NCI-H187 (cell line): ENCODE measurements at regions not wholly inside any gene's neighbourhood (a gene's known extent, or its start where the extent isn't known, plus 50 kb on each side); places are given as distances from the start of the nearest gene placed in this dataset.

Source experiments
- DNase-seq, 2 experiments: peaks; one replicate each; lab custom pipeline; 2025; lab: John Stamatoyannopoulos, UW

DNA sequence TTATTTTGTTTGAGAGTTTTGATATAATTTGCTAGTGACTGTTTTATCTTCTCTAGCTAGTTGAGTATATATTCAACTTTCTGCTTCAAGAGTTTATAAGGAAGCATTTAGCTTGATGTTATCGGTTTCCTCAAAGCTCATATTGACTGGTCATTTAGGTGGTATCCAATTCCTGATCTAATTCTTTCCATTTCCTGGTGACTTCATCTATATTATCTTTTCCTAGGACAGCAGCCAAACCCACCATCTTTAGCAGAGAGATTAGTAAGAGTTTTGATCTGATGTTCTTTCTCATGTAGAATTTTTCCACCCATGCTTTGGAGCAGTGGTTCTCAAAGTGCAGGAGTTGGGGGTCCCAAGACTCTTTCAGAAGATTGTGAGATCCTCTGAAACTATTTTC lies 148.6 kb upstream of the STT3B start:
- DNase-seq: no peak

DNA sequence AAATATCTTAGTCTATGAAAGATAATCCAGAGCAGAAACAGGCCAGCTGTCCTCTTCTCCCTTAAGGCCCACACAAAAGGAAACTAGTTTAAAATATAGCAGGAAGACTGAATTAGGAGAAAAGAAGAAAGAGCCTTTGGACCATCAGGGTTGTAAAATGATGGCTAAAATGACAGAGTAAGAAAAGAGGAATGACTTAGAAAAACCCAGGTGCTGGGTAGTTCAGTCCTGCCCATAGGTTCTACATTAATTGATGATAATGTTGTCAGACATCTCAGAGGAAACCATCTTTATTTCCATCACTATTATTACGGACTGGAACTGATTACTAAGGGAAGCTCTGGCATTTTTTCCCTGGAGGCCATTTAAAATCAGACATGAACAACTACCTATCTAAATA lies 142.8 kb upstream of the STT3B start:
- DNase-seq: no peak

DNA sequence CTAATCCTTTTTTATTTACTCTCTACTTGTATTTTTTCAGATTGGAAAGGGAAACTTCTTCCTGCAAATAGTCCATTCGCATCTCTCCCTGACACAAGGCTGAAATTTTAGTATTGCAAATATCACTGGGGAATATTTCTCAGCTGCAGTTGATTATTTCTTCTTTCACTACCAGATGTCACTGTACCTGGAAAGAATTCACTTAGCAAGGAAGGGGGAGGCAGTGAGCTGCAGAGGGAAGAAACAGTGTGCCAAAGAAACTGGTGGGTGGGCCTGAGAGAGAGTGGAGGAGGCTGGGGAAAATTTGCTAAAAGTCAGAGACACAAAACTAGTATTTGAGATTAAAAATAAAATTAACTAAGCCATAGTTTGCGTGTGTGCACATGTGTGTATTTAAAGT lies 142.3 kb upstream of the STT3B start:
- DNase-seq: no peak

DNA sequence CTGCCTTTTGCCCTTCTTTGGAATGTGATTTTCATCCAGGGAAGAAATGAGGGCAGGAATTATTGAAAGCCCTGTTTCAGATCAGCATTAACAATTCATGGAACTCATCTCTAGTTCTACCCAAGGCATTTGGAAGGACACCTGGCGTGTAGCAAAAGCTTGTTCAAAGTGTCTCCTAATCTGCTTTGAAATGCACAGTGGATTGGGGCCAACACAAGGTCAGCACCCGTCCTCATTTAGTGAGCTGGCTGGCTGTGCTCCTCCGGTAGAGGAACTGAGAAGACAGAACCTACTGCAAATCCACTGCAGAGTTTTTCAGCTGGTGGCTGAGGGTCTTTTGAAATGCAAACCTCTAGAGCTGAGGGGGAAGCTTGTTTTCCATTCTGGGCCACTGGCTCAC lies 141.6 kb upstream of the STT3B start:
- DNase-seq: no peak

DNA sequence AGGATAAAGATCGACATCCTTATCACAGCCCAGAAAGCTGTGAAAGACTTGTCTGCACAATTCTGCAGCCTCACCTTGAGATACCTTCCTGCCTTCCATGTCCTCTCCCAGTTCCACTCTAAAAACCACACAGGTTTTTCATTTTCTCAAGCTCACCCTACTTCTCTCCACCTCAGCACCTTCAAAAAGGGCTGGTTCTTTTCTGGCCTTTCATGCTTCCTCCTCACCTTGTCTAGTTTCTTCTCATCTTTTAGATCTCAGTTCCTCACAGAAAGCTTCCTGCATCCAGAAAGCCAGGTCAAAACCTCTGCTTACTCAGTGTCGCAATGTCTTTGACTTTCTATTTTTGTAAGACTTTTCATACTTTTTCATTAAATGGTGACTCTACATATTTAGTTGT lies 140.2 kb upstream of the STT3B start:
- DNase-seq: no peak

DNA sequence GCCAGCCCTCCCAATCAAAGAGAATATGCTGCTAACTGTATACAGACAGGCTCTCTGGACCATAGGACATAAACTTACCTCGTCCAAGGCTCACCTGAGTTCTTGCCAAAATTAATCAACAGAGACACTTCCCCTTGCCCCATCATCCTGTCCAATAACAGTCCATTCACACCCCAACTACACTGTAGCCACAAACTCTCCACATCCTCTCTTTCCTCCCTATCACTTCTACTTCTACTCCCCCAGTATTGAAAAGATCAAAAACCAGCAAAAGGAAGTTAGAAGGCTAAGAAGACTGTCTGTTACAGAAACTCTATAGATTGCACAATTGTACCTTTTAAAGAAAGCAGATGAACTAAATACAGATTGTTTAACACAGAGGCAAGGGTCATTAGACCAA lies 133.5 kb upstream of the STT3B start:
- no peak for DNase-seq

DNA sequence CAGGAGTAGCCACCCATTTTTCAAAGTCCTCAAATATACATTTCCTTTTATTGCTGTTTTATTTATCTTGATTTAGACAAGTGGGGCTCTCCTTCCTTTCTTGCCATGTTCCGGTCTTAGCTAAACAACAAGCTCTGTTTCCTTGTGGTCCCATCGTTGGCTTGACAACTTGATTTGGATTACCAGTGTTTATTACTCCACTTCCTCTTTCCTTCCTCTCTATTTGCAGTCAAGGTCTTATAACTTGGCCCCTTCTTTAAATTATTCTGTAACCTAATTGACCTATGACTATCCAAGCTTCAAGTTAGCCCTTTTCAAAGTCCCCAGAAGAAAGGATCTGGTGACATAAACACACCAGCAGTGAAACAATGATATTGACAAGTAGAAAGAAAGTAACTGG lies 130.6 kb upstream of the STT3B start:
- DNase-seq: no peak

DNA sequence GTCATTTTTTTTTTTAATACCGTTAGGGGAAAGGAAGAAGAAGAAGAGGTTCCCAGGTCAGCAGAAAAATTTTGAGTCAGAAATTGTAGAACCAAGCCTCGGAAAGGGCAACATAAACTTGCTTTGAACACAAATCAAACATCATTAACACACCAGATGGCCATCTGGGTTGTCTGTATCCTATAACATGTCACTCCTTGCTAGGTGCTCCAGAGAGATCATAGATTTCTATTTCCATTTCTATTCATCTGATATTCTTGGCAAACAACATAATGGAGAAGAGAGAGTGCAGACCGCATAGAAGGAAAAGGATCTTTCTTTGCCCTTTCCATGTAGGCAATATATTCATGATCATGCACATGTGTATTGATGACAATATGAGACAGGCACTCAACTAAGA lies 129.5 kb upstream of the STT3B start:
- no peak for DNase-seq

DNA sequence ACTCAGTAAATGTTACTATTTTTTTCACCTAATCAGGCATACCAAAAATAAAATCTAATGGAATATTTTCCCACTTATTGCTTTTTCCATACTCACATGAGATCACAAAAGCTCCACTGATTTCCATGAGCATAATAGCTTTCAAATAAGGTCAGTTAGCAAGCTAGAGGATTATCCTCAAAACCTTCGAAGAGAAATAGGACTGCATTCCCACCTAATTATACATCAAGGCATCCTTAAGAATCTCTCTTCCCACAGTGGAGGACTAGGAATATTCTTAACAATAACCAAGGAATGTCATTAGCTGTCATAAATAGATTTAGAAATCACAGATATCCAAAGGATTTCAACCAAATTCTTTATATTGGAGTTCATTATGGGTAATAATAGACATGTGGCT lies 127.9 kb upstream of the STT3B start:
- DNase-seq: no peak

DNA sequence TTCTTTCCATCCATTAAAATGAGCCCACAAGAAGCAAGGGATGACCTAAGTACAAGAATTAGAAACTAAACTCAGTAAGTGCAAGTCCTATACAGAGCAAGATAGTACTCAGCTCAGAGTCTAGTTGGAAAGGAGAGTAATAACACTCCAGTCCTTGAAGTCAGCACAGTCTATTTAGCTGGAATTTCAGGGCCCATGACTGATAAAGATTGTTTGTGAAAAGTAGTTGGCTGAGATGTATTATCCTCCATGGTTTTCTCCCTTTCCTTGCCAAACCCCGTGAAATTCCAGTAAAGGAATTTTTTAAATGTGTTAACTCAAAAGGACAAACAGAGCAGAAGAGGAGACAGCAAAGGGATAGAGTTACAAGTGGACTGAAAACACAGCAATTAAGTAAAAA lies 127.2 kb upstream of the STT3B start:
- DNase-seq: no peak

DNA sequence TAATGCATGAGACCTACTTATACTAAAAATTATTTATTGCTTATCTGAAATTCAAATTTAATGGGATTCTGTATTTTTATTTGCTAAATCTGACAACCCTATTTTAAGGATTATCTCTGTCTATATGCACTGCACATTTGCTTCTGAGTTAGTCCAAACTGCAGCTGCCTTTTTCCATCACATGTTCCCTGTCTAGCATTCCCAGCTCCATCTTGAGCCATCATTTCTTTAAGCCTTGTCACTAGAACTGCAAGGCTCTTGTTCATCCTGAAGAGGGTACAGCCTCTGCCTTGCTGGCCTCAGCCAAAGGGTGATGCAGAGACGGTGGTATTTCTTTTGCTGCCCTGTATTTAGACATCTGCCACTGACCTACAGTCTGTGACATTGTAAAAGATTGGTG lies 125.8 kb upstream of the STT3B start:
- DNase-seq: no peak

DNA sequence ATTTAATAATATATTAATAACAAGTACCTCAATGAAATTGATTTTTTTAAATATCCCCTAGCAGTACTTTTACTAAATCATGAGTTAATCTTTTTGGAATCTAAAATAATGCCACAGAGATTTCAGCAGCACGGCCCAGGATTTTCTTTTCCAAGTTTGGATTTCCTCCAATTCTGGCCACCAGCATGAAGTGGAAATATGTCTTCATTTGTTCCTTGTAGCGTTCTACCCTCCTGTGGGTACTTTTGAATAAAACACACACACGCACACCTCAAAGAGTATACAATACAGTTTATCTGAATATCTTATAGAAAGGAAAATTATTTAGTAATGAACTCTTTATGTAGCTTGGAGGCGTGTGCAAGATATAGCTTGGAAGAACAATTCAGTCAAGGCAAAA lies 125.1 kb upstream of the STT3B start:
- DNase-seq: no peak

DNA sequence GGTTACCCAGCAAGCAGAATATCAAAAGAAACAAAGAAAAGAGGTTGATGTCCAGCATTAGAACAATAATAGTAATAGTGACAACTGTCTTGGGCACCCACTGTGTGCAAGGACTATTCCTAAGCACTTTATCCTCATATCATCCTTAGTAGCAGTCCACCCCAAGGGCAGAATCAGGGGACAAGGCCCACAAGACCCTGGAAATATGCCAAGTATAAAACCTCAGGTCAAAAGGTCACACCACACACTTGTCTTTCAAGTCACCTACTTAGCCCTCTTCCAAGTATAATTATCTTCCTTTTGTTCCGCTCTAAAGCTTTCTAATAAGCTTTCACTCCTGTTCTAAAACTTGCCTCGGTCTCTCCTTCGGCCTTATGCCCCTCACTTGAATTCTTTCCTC lies 124.0 kb upstream of the STT3B start:
- DNase-seq: no peak

DNA sequence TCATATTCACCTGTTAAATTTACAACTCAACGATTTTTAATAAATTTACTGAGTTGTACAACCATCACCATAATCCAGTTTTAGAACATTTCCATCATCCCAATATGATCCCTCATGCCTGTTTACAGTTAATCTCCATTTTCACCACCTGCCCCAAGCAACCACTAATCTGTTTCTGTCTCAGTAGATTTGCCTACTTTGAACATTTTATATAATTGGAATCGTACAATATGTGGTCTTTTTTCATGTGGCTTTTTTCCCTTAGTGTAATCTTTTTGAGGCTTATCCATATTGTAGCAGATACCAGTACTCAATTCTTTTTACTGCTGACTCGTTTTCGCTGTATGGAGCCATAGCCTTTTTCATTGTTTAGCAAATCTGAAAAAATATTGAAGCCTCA lies 123.3 kb upstream of the STT3B start:
- DNase-seq: no peak

DNA sequence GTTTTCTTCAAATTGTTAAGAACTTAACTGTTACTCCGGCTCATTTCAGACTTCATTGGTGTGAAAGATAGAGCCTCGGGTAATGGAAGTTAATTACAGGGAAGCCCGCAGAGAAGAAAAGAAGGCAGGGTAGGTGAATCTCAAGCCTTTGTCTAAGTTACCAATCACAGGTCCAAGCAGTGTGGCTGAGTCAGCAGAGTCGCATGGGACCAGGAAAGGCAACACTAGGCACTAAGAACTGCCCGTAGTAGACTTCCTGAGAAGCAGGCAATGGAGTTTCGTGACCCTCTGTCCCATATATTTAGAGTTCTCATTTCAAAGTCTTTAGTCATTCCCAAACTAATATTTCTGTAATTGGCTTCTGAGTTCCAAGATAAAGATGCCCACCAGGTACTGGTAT lies 122.9 kb upstream of the STT3B start:
- DNase-seq: no peak

DNA sequence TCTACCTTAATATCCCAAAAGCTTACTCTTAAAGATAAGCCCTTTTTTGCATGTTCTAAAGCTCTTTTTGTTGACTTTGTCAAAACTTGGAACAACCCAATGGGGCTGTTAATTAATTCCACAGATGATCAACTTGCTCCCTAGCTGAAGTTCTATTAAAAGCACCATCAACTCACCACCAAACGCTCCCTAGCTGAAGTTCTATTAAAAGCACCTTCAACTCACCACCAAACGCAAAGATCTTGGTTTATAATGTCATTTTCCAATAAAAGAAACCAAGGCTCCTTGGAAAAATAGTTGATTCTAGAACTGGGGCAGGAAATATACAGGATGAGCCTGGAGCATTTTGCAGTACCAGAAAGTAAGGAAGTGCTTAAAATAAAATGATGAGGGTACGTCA lies 122.3 kb upstream of the STT3B start:
- no peak for DNase-seq

DNA sequence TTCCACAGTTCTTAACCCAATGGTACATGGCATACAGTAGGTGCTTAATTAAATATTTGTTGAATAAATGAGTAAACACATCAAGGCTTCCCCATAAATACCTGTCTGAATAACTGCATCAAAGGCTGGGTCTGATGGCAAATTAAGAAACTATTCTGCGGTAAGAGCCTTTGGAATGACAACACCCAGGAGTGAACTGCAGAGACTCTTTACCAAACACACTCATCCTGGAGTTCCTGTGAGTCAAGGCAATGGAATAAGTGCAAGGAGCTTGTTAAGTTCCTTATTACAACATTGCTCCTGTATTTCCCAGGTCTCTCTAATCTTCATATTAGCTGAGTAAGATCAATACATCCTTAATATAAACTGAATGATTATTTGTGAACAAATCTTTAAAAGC lies 119.9 kb upstream of the STT3B start:
- no peak for DNase-seq

DNA sequence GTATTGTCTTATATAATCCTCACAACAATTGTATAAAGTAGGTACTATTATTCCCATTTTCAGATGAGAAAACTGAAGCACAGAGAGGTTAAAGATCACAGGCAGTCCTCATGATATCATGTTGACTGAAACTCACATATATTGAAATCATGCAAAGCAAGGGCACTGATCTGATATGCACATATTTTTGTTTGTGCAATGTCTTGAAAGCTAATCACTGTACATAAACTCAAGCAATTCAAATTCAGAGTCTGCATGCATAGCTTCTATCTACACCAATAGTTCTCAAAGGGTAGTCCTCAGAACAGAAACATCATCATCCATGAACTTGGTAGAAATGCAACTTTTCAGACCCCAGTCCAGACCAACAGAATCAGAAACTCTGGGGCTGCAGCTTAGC lies 119.2 kb upstream of the STT3B start:
- no peak for DNase-seq

DNA sequence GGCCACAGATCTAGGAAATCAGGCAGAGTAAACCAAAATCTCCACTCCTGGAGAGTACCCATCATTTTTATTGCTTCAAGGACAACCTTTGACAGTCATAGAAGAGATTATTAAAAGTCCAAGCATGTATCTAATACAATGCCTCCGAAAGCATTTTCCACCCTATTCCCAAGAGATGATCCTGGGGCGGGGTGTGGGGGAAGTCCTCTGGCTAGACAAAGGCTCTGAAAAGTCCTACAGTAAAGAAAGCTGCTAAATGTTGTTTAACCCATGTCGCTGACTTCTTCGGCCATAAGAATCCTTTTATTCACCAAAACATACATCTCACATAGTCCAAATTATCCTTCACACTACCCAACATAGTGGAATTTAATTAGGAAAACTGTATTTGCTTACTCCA lies 115.7 kb upstream of the STT3B start:
- no peak for DNase-seq

DNA sequence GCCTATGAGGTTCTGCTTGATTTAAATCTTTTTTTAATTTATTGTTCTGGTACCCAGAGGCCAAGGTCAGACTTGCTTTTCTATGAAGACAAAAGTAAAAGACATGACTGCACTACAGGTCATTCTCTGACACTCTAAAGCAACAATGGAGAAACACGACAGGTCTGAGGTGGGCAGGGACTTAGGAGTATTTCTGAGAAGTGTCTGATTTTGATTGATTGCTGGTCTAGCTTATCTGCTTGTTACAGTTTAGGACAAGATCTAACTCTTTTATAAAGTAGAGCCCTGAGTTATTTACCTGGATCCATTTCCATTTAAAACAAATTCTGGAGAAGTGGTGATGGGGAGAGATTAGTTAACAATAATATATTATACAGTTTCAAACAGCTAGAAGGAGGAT lies 115.2 kb upstream of the STT3B start:
- DNase-seq: no peak

DNA sequence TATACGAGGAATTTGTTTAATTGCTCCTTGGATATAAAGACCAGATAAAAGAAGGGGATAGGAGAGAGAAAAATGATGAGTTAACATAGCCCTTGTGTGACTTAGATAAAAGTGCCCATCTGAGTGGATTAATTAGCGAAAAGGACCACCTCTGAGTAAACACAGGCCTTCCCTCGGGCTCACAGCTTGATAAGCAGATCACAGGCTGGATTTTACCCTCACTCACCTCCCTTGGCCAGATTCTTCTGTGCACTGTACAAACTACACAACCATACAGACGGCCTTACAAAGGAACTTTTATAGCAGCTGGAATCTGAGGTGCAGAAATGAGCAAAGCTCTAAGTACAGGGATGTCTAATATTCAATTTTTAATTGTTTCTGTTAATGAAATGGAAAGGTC lies 112.4 kb upstream of the STT3B start:
- DNase-seq: no peak

DNA sequence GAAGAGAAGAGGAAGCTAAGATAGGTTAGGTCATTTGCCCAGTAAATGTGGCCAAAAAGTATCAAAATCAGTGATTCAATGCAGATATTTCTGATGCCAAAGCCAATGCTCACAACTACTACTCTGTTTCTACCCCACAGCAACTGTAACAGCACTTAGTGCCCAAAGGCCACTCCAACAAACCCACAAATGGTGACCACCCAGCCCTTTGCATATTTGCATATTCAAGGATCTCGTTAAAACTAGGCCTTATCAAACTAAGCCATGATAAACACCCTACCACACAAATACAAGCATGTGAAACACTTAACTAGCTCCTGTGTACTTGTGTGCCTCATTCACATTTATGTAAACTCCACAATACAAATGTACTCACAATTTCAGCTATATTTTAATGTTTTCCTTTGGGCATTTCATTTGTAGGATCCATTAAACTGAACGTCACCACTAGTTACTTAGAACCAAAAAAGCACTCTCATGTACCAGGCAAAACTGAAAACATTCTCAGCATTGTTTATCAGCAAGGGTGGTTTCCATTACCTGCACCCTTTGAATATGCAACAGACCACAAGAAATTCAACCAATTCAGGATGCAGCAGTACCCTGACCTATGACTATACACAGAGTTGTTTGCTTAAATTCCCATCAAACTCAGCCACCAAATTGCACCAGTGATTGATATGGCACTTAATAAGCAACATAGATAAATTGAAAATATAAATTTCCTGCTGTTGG lies 111.2 kb upstream of the STT3B start:
- DNase-seq: no peak

DNA sequence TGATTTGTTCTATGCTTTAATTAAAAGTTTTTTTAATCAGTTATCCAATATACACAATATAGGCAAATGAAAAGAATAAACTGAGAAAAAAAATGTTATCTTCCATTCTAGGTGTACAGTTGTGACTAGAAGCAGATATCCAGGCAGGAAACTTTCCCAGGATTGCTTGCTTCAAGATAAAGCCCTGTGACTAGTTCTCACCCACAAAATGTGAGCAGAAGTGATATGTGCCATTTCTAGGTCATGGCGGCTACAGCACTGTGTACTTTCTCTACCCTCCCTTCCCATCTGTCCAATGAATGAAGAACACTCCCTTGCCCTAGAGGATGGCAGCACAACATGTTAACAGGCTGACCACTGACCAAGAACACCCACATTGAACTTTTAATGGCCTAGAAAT lies 110.5 kb upstream of the STT3B start:
- DNase-seq: no peak

DNA sequence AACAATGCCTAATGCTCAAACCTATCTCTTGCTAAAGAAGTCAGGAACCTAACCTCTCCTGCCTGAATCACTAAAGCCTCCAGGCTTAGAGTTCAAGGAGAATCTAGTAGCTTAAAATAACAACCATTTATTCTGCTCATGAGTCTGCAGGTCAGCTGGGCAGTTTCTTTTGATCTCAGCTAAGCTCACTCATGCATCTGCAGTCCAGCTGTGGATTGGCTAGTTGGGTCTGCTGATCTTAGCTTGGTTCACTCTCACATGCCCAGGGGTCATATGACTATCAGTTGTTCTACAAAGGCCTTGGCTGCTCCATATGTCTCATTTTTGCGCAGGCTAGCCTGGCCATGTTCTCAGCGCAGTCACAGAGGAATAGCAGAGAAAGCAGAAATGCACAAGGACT lies 109.2 kb upstream of the STT3B start:
- DNase-seq: no peak

DNA sequence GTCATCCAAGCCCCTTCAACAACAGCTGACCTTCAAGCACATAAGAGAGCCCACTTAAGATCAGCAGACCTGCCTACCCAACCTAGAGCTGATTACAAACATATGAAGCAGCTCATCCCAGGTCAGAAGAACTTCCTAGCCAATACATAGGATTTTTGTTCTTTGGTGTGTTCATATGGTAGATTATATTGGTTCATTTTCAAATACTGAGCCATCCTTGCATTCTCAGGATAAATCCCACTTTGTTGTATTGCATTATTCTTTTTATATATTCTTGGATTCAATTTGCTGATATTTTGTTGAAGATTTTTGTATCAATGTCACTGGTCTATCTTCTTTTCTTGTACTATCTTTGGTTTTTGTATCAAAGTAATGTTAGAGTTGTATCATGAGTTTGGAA lies 107.3 kb upstream of the STT3B start:
- no peak for DNase-seq
